ENCODE measurements at regions not wholly inside any gene's neighbourhood (a gene's known extent, or its start where the extent isn't known, plus 50 kb on each side); places are given as distances from the start of the nearest gene placed in this dataset.

DNA sequence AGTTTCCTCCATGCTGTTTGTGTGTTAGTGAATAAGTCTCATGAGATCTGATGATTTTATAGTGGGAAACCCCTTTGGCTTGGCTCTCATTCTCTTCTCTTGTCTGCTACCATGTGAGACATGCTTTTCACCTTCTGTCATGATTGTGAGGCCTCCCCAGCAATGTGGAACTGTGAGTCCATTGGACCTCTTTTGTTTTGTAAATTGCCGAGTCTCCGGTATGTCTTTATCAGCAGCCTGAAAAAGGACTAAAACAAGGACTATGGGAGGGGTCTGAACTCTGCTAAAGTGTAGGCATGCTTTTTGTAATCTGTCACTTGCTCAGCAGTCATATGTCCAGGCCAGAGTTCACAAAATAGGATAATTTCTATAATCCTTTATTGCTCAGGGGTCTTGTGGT lies 164.0 kb upstream of the SNX7 start:
- TF ChIP-seq, protein P1, sequence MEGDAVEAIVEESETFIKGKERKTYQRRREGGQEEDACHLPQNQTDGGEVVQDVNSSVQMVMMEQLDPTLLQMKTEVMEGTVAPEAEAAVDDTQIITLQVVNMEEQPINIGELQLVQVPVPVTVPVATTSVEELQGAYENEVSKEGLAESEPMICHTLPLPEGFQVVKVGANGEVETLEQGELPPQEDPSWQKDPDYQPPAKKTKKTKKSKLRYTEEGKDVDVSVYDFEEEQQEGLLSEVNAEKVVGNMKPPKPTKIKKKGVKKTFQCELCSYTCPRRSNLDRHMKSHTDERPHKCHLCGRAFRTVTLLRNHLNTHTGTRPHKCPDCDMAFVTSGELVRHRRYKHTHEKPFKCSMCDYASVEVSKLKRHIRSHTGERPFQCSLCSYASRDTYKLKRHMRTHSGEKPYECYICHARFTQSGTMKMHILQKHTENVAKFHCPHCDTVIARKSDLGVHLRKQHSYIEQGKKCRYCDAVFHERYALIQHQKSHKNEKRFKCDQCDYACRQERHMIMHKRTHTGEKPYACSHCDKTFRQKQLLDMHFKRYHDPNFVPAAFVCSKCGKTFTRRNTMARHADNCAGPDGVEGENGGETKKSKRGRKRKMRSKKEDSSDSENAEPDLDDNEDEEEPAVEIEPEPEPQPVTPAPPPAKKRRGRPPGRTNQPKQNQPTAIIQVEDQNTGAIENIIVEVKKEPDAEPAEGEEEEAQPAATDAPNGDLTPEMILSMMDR (IDR thresholded peaks at IDR 0.05) = no peak
- no peak for TF ChIP-seq POLR2A (IDR thresholded peaks at IDR 0.05)

All from adrenal gland (tissue), 5 donors.